Dermis blood vessel endothelial cell (primary cell): ENCODE measurements at regions not wholly inside any gene's neighbourhood (a gene's known extent, or its start where the extent isn't known, plus 50 kb on each side); places are given as distances from the start of the nearest gene placed in this dataset.
"Not testable (repeated sequence)": the region's sequence is repeated elsewhere in the genome, so short reads cannot be mapped to it uniquely, and the experiment has no call there.

ENCODE experiments used
- DNase-seq: peaks from one replicate; pipeline ENCODE4 v3.0.0; 2010

GRCh38 chr6:121695329-121695728, 259.9 kb downstream of the GJA1 start:
- DNase-seq = no peak

- no peak for DNase-seq
Measured at GRCh38 chr6:121697921-121698320, 262.5 kb downstream of the GJA1 start.

- no peak for DNase-seq
Measured at GRCh38 chr6:121698617-121699016, 263.2 kb downstream of the GJA1 start.

DNA sequence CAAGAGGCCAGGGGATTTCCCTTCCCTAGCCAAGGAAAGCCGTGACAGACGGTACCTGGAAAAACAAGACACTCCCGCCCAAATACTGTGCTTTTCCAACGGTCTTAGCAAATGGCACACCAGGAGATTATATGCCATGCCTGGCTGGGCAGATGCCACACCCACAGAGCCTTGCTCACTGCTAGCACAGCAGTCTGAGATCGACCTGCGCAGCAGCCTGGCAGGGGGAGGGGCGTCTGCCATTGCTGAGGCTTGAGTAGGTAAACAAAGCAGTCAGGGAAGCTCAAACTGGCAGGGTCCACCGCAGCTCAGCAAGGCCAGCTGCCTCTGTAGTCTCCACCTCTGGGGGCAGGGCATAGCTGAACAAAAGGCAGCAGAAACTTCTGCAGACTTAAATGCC, 267.7 kb downstream of the GJA1 start:
- not testable (repeated sequence) for DNase-seq

DNA sequence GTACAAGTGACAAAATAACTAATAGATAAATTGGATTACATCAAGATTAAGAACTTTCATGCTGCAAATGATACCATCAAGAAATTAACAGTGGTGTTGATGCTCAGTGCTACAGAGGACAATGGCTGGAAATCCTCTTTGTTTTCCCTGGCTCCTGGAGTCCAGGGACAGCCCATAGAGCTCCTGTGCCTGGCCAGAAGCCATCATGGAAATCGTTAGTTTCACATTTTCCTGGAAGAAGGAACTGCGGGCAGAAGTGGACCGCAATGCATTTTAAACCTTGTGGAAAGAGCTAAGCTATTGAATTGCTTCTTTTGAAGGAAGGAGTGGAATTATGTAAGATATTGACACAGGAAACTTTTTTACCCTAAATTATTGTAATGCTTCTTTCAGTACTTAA, 276.0 kb downstream of the GJA1 start:
- peak; percentile 91 for DNase-seq

GRCh38 chr6:121717686-121718085, 282.2 kb downstream of the GJA1 start:
- DNase-seq = no peak

GRCh38 chr6:121720867-121721266, 285.4 kb downstream of the GJA1 start:
- DNase-seq = not testable (repeated sequence)

DNA sequence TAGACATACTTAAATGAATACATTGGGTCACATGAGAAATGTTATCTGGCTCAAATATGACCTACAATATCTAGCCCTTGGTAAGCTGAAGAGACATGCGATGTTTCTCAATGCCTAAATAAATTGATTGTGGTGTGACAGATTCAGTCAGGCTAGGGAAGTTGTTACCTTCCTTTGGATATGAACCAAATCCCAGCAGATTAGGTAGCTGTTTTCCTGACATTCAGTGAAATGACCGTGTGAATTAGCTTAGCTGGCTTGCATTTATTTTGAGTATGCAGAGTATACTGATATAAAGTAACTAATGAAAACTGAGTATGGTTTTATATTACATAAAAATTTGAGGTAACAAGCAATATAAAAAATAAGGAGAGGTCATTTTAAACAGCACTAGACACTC, 288.2 kb downstream of the GJA1 start:
- peak; percentile 46 for DNase-seq

GRCh38 chr6:121724576-121724975, 289.1 kb downstream of the GJA1 start:
- DNase-seq = peak; percentile 74

- peak; percentile 63 for DNase-seq
Measured at GRCh38 chr6:121726596-121726995, 291.1 kb downstream of the GJA1 start.

- no peak for DNase-seq
Measured at GRCh38 chr6:121730616-121731015, 295.2 kb downstream of the GJA1 start.

GRCh38 chr6:121731381-121731780, 295.9 kb downstream of the GJA1 start:
- DNase-seq = no peak

DNA sequence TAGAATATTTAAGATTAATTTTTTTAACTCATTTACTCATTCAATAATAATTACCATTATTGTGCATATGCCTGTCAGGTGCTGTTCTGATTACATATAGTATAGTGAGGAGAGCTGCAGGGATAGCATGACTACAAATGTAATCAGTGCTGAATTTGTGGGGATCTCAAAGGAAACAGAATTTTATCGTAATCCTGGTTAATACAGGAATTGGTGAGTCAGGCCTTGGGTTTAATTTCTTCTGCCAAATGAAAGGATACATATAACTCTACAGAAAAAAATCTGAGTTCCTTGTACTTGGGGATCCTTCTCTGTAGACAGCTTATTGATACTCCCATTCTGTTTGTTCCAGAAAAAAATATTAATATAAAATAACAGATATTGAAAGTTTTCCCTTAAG, 297.2 kb downstream of the GJA1 start:
- DNase-seq = peak; percentile 49

GRCh38 chr6:121733234-121733633, 297.8 kb downstream of the GJA1 start:
- DNase-seq = peak; percentile 10

DNA sequence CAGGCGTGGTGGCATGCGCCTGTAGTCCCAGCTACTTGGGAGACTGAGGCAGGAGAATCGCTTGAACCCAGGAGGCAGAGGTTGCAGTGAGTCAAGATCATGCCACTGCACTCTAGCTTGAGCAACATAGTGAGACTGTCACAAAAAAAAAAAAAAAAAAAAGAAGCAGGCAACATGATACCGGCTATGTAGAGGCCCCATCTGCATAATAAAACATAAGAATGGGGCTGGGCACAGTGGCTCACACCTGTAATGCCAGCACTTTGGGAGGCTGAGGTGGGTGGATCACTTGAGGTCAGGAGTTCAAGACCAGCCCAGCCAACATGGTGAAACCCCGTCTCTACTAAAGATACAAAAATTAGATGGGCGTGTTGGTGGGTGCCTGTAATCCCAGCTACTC, 304.7 kb downstream of the GJA1 start:
- DNase-seq = not testable (repeated sequence)

GRCh38 chr6:121743691-121744090, 308.2 kb downstream of the GJA1 start:
- no peak for DNase-seq

DNA sequence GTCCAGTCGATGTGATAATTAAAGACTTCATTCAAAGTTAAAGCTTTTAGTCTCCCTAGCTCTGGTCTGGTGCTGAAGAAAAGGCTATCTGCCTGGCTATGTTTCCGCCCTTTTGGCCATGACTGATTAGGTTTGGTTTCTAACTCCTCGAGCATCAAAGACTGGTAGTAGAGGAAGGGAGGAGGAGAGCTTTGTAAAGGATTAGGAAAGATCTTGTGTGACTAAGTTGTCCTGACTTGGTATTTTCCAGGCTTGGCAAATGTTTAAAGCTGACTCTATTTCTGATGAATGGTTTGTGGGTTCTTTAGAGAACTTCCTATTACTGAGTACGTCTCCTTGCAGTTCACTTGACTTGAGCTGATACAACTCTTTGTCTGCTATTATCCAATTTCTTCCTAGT, 312.9 kb downstream of the GJA1 start:
- no peak for DNase-seq

GRCh38 chr6:121748850-121749249, 313.4 kb downstream of the GJA1 start:
- no peak for DNase-seq

DNA sequence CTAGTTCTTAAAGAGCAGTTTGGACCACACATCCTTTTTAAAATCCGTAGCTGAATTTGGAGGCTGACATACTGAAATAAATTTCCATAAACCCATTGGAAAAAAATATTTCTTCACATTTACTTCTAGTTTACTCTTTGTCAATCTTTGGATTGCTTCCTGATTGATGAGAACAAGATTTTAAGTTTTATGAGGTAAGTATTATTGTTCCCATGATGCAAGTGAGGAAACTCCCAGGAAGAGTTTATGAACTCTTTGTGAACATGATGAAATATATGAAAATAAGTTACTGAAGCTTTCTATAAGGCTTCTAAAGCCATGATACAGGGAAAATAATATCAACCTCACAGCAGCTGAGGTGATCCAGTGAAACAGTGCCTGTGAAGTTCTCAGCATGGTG, 320.0 kb downstream of the GJA1 start:
- no peak for DNase-seq

GRCh38 chr6:121756666-121757065, 321.2 kb downstream of the GJA1 start:
- no peak for DNase-seq

GRCh38 chr6:121759370-121759769, 323.9 kb downstream of the GJA1 start:
- peak; percentile 7 for DNase-seq

DNA sequence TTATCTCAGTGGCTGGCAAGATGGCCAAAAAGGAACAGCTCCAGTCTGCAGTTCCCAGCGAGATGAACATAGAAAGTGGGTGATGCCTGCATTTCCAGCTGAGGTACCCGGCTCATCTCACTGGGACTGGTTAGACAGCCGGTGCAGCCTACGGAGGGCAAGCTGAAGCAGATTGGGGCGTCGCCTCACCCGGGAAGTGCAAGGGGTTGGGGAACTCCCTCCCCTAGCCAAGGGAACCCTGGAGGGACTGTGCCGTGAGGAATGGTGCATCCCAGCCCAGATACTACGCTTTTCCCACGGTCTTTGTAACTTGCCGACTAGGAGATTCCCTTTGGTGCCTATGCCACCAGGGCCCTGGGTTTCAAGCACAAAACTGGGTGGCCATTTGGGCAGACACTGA, 324.7 kb downstream of the GJA1 start:
- DNase-seq = no peak

GRCh38 chr6:121760745-121761144, 325.3 kb downstream of the GJA1 start:
- no peak for DNase-seq

GRCh38 chr6:121764493-121764892, 329.0 kb downstream of the GJA1 start:
- no peak for DNase-seq

DNA sequence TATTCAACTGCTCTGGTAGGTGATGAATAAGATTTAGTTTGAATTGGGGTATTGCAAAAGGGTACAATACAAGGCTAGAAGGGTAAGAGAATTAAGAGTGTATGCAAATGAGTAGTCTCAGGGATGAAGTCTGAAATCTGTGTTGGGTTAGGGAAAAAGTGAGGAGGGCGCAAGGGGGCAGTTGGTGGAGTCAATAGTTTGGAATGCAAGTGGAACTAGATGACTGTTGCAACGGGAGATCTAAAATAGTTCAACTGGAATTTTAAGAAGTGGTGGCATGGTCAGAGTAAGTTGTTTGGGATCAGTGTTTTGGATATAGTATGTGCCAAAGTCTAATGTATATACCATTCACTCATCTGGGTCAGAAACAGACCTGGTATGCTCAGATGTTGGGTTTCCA, 329.6 kb downstream of the GJA1 start:
- DNase-seq = no peak

GRCh38 chr6:121767211-121767610, 331.8 kb downstream of the GJA1 start:
- DNase-seq = no peak
